ENCODE measurements at regions not wholly inside any gene's neighbourhood (a gene's known extent, or its start where the extent isn't known, plus 50 kb on each side); places are given as distances from the start of the nearest gene placed in this dataset.

DNA sequence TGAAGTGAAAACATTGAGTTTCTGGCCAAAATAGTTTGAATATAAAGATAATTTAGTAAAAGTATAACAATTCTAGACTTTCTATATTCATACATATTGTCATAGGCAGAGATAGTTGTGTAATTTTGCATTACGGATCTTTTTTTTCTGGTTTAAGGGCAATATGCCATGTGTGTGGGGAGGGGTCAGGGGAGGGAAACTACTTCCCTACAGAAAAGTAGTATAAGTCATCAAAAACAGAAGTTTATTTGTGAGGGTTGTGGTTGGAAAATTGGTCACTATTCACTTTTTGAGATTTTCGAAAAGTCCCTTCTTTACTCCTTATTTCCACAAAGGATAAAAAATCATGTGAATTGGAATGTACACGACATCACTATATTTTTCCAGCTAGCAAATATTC is 288.2 kb upstream of the PREP start:
- TF ChIP-seq EZH2phosphoT487 (IDR thresholded peaks at IDR 0.05) (no peak), CTCF (IDR thresholded peaks at IDR 0.05) (no peak)

All from neural progenitor cell (in vitro differentiated cells).